ENCODE measurements at regions not wholly inside any gene's neighbourhood (a gene's known extent, or its start where the extent isn't known, plus 50 kb on each side); places are given as distances from the start of the nearest gene placed in this dataset.
A peak's percentile ranks its signal among the peaks of the same experiment; 100 is the strongest.
"Not testable (repeated sequence)": the region's sequence is repeated elsewhere in the genome, so short reads cannot be mapped to it uniquely, and the experiment has no call there.

DNA sequence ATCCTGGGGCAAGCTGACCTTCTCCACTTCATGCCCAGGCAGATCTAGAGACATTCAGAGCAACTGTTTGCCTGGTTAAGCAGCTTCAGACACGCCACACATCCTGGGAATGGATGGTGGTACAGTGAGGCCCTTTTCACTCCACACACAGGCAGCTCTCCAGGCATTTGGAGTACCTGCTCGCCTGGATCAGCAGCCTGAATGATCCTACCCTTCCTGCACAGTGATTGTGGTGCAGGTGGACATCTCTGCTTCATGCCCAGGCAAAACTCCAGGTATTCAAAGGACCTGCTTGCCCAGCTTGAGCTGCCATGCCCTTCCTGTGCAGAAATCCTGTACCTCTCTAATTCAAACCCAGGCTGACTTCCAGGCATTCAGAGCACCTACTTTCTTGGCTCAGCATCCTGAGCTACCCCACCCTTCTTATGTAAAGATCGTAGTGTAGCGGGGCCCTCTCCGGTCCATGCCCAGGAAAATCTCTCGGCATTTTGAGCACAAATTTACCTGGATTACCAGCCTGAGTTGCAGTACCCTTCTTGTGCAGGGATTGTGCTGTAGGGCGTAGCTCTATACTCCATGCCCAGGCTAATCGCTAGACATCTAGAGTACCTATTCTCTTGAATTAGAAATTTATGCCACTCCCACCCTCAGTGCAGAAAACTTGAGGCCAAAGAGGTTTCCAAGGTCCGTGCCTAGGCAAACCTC, 972.8 kb downstream of the ANKRD7 start:
- H3K27ac Mint-ChIP-seq = no peak overlapping the region
- CTCF ChIA-PET = interaction anchor here (1.0 to 1.7 kb wide), 3 partner anchors 9 to 21 kb away, joined by 3 to 4 read pairs (median 4); no protein-coding TSS in a partner anchor
- no peak overlapping the region for H3K4me3 Mint-ChIP-seq
- no peaks in the 10 kb centered on the region for H3K9me3 Mint-ChIP-seq
- H3K4me1 Mint-ChIP-seq = no peaks in the 10 kb centered on the region
- no peaks in the 10 kb centered on the region for H3K36me3 Mint-ChIP-seq
- no peak for DNase-seq
- H3K27me3 Mint-ChIP-seq = no peaks in the 10 kb centered on the region

GRCh38 chr7:119197877-119198527, 973.5 kb downstream of the ANKRD7 start:
- CTCF ChIA-PET = interaction anchor here (0.8 to 1.7 kb wide), 3 partner anchors 10 to 15 kb away, joined by 3 to 4 read pairs (median 4); no protein-coding TSS in a partner anchor
- no peak for DNase-seq
- no peaks in the 10 kb centered on the region for H3K9me3 Mint-ChIP-seq
- H3K4me1 Mint-ChIP-seq = no peaks in the 10 kb centered on the region
- H3K27me3 Mint-ChIP-seq = no peaks in the 10 kb centered on the region
- H3K36me3 Mint-ChIP-seq = no peaks in the 10 kb centered on the region
- H3K27ac Mint-ChIP-seq = no peak overlapping the region
- H3K4me3 Mint-ChIP-seq = no peak overlapping the region

GRCh38 chr7:119219663-119220062, 995.2 kb downstream of the ANKRD7 start:
- H3K4me3 Mint-ChIP-seq = no peak overlapping the region
- no peaks in the 10 kb centered on the region for H3K27me3 Mint-ChIP-seq
- peaks cover 3% of the 10 kb centered on the region for H3K9me3 Mint-ChIP-seq
- no peak for DNase-seq
- no peaks in the 10 kb centered on the region for H3K36me3 Mint-ChIP-seq
- H3K27ac Mint-ChIP-seq = no peak overlapping the region
- CTCF ChIA-PET = no interaction called here
- H3K4me1 Mint-ChIP-seq = no peaks in the 10 kb centered on the region

- H3K27ac Mint-ChIP-seq = no peak overlapping the region
- no peaks in the 10 kb centered on the region for H3K4me1 Mint-ChIP-seq
- DNase-seq = no peak
- peaks cover 9% of the 10 kb centered on the region for H3K9me3 Mint-ChIP-seq
- CTCF ChIA-PET = no interaction called here
- no peaks in the 10 kb centered on the region for H3K36me3 Mint-ChIP-seq
- no peaks in the 10 kb centered on the region for H3K27me3 Mint-ChIP-seq
- H3K4me3 Mint-ChIP-seq = no peak overlapping the region
These were observed 999.4 kb downstream of the ANKRD7 start for GRCh38 chr7:119223930-119224329.

- no peak for DNase-seq
These were observed 1004.0 kb downstream of the ANKRD7 start for GRCh38 chr7:119228482-119228881.

GRCh38 chr7:119232091-119232490, 1007.6 kb downstream of the ANKRD7 start:
- no peak for DNase-seq
- peaks cover 5% of the 10 kb centered on the region for H3K9me3 Mint-ChIP-seq
- no peaks in the 10 kb centered on the region for H3K4me1 Mint-ChIP-seq
- H3K36me3 Mint-ChIP-seq = no peaks in the 10 kb centered on the region
- no peak overlapping the region for H3K4me3 Mint-ChIP-seq
- H3K27me3 Mint-ChIP-seq = no peaks in the 10 kb centered on the region
- CTCF ChIA-PET = no interaction called here
- no peak overlapping the region for H3K27ac Mint-ChIP-seq

More at GRCh38 chr7:119228482-119228881, 1004.0 kb downstream of the ANKRD7 start:
- Mint-ChIP-seq H3K27me3 (no peaks in the 10 kb centered on the region), H3K36me3 (no peaks in the 10 kb centered on the region), H3K27ac (no peak overlapping the region), H3K9me3 (peaks cover 8% of the 10 kb centered on the region), H3K4me1 (no peaks in the 10 kb centered on the region), H3K4me3 (no peak overlapping the region)
- CTCF ChIA-PET = no interaction called here

GRCh38 chr7:119233015-119233414, 1008.5 kb downstream of the ANKRD7 start:
- H3K9me3 Mint-ChIP-seq = peaks cover 3% of the 10 kb centered on the region
- H3K36me3 Mint-ChIP-seq = no peaks in the 10 kb centered on the region
- H3K4me3 Mint-ChIP-seq = no peak overlapping the region
- CTCF ChIA-PET = no interaction called here
- no peak overlapping the region for H3K27ac Mint-ChIP-seq
- DNase-seq = no peak
- no peaks in the 10 kb centered on the region for H3K27me3 Mint-ChIP-seq
- no peaks in the 10 kb centered on the region for H3K4me1 Mint-ChIP-seq

DNA sequence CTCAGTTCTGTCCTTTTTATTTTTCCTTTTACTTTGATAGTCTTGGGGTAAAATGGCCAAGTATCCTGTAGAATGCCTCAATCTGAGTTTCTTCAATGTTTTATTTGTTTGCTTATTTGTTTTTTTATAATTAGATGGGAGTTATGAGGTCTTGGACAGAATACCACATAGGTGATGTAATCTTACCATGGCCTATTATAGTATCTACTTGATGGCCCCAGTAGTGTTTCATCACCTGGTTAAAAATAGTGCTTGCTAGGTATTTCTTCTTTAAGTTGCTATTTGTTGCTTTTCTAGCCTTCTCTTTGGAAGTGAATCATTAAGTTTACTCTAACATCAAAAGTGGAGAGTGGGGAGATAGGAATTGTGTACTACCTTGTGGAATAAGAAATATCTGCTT, 1020.0 kb upstream of the KCND2 start:
- H3K36me3 Mint-ChIP-seq = no peaks in the 10 kb centered on the region
- no peak overlapping the region for H3K27ac Mint-ChIP-seq
- no peaks in the 10 kb centered on the region for H3K4me1 Mint-ChIP-seq
- no peaks in the 10 kb centered on the region for H3K27me3 Mint-ChIP-seq
- DNase-seq = no peak
- H3K4me3 Mint-ChIP-seq = no peak overlapping the region
- H3K9me3 Mint-ChIP-seq = no peaks in the 10 kb centered on the region
- CTCF ChIA-PET = no interaction called here

GRCh38 chr7:119254742-119255141, 1018.2 kb upstream of the KCND2 start:
- H3K4me3 Mint-ChIP-seq = no peak overlapping the region
- H3K4me1 Mint-ChIP-seq = no peaks in the 10 kb centered on the region
- H3K27me3 Mint-ChIP-seq = no peaks in the 10 kb centered on the region
- no peaks in the 10 kb centered on the region for H3K36me3 Mint-ChIP-seq
- CTCF ChIA-PET = no interaction called here
- DNase-seq = no peak
- no peak overlapping the region for H3K27ac Mint-ChIP-seq
- no peaks in the 10 kb centered on the region for H3K9me3 Mint-ChIP-seq

DNA sequence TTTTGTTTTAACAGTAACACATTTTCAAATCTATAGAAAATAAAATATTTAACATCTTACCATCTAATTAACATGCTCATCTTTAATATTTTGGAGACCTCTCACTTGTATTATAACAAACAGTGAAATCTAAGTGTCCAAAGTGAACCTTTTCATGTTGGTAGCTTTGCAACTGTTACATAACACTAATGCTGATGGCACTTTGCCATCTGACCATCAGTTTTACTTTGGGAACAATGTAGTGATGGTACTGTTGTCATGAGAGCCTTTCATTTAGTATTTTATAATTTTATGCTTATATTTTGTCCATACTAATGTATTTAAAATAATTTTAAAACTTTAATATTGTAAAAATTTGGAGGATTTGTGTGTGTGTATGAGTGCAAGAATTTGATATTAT, 1017.0 kb upstream of the KCND2 start:
- Mint-ChIP-seq H3K27me3 (no peaks in the 10 kb centered on the region), H3K27ac (no peak overlapping the region), H3K36me3 (no peaks in the 10 kb centered on the region), H3K4me3 (no peak overlapping the region), H3K4me1 (no peaks in the 10 kb centered on the region), H3K9me3 (no peaks in the 10 kb centered on the region)
- no peak for DNase-seq
- CTCF ChIA-PET = no interaction called here

DNA sequence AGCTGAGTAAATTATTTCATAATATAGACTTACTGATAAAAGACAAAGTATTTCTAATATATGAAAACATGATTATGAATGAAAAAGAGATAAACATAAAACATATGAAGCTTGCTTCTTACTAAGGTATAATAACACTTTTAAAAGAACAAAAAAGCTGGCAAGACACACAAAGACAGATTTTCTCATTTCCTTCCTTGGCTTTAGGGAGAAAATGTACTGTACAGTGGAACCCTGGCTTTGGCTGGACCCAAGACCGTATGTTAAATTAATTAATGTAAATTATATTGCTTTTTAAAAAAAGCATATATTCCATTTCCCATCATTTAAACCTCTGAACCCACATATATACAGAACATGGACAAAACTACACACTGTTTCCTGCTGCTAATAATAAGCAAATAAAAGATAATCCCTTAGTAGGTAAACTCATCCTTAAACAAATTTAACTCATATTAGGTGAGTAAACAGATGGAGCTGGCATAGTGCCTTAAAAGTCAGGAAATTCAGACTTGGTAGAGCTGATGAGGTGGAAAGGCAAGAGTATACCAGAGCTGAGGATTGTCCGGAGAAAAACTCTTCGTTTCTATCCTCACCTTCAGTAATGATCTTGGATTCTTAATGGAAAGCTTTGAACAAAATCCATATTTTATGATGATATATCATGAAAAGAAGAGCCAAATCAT, 1016.4 kb upstream of the KCND2 start:
- Mint-ChIP-seq H3K4me1 (no peaks in the 10 kb centered on the region), H3K36me3 (no peaks in the 10 kb centered on the region), H3K9me3 (no peaks in the 10 kb centered on the region), H3K27ac (no peak overlapping the region), H3K4me3 (no peak overlapping the region), H3K27me3 (no peaks in the 10 kb centered on the region)
- no peak for DNase-seq
- CTCF ChIA-PET = no interaction called here

DNA sequence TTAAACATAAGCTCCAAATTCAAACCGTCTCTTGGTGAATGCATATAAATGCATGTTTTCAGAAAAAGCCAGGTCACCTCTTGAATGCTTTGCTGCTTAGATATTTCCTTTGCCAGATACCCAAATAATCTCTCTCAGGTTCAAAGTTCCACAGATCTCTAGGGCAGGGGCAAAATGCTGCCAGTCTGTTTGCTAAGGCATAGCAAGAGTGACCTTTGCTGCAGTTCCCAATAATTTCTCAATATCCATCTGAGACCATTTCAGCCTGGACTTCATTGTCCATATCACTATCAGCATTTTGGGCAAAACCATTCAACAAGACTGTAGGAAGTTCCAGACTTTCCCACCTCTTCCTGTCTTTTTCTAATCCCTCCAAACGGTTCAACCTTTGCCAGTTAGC, 1006.2 kb upstream of the KCND2 start:
- H3K36me3 Mint-ChIP-seq, H3K27ac Mint-ChIP-seq, H3K4me1 Mint-ChIP-seq, H3K4me3 Mint-ChIP-seq, H3K9me3 Mint-ChIP-seq, DNase-seq, H3K27me3 Mint-ChIP-seq: not testable (repeated sequence)
- CTCF ChIA-PET = interaction anchor here (0.7 kb wide), 1 partner anchor 234 kb away, joined by 3 read pairs; no protein-coding TSS in a partner anchor

DNA sequence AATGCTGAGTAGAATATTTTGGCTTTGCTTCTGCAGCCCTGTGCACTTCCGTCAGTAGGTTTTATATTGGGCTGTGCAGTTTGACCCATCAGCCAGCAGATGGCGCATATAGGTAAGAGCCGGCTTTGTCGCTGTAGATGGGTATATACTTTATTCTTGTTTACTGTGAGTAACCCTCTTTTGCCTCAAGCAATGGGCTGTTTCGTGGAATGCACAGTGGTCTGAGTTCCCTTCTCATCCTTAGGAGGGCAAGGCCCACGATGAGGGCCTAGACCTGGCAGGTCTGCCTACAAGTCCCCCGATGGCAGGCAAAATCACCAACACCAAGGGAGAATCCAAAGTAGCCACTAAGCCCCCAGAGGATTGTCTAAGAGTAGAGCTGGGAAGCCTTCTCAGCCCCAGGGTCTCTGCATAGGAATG, 1002.9 kb upstream of the KCND2 start:
- CTCF ChIA-PET = interaction anchor here (0.7 kb wide), 1 partner anchor 48 kb away, joined by 3 read pairs; no protein-coding TSS in a partner anchor
- H3K9me3 Mint-ChIP-seq = peaks cover 4% of the 10 kb centered on the region
- peak; percentile 46 for DNase-seq

DNA sequence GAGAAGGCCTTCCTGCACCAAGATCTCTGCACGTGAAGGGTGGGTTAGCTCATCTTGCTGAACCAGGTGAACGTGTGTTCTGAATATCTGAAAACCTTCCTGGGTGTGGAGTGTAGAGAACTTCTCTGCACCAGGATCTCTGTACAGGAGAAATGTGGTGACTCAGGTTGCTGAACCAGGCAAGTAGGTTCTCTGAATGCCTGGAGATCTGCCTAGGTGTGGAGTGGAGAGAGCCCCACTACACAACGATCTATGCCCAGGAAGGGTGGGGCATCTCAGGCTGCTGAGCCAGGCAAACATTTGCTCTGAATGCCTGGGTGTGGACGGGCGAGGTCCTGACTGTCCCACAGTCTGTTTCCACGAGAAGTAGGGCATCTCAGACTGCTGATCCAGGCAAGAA, 1002.3 kb upstream of the KCND2 start:
- no peak overlapping the region for H3K27ac Mint-ChIP-seq
- no peaks in the 10 kb centered on the region for H3K36me3 Mint-ChIP-seq
- H3K4me3 Mint-ChIP-seq = no peak overlapping the region
- no peaks in the 10 kb centered on the region for H3K27me3 Mint-ChIP-seq
- peaks cover 2% of the 10 kb centered on the region for H3K9me3 Mint-ChIP-seq
- CTCF ChIA-PET = interaction anchor here (0.7 kb wide), 1 partner anchor 49 kb away, joined by 3 read pairs; no protein-coding TSS in a partner anchor
- DNase-seq = no peak
- H3K4me1 Mint-ChIP-seq = no peaks in the 10 kb centered on the region

More for the DNA sequence above, 1002.9 kb upstream of the KCND2 start:
- Mint-ChIP-seq H3K27me3 (no peaks in the 10 kb centered on the region), H3K4me3 (no peak overlapping the region), H3K4me1 (no peaks in the 10 kb centered on the region), H3K27ac (no peak overlapping the region), H3K36me3 (no peaks in the 10 kb centered on the region)

Measured in activated naive CD4-positive, alpha-beta T cell treated with anti-CD3 and anti-CD28 coated beads, Interleukin-2, amount 10 ng/mL, durations not matched to agents 7 days and 5 days (primary cell).